GM12874 (cell line): ENCODE measurements at regions not wholly inside any gene's neighbourhood (a gene's known extent, or its start where the extent isn't known, plus 50 kb on each side); places are given as distances from the start of the nearest gene placed in this dataset.

Experiments
- TF ChIP-seq, protein P1 (sequence below): IDR thresholded peaks from 2 replicates; pipeline ENCODE4 v1.5.1; 2011; ENCODE audit warnings: low read depth, mild to moderate bottlenecking, control low read depth, low read length, moderate library complexity; ENCODE audit not compliant: insufficient read depth

DNA sequence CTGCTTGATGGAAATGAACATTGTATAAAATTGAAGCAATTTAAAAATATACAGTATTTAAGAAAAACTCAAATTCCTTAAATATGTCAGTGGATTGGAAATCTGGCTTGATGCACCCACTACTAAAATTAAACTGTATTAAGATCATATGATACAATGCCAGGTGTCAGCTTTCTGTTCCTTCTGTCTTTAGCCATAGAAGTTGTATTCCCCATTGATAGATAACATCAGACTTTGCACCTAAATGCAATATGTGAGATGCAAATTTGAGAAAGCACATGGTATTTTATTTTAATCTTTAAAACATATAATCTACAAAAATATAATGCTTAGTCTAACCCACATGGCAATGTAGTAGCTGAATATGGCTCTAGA, 697.4 kb upstream of the WWC1 start:
- TF ChIP-seq, protein P1, sequence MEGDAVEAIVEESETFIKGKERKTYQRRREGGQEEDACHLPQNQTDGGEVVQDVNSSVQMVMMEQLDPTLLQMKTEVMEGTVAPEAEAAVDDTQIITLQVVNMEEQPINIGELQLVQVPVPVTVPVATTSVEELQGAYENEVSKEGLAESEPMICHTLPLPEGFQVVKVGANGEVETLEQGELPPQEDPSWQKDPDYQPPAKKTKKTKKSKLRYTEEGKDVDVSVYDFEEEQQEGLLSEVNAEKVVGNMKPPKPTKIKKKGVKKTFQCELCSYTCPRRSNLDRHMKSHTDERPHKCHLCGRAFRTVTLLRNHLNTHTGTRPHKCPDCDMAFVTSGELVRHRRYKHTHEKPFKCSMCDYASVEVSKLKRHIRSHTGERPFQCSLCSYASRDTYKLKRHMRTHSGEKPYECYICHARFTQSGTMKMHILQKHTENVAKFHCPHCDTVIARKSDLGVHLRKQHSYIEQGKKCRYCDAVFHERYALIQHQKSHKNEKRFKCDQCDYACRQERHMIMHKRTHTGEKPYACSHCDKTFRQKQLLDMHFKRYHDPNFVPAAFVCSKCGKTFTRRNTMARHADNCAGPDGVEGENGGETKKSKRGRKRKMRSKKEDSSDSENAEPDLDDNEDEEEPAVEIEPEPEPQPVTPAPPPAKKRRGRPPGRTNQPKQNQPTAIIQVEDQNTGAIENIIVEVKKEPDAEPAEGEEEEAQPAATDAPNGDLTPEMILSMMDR = no peak

DNA sequence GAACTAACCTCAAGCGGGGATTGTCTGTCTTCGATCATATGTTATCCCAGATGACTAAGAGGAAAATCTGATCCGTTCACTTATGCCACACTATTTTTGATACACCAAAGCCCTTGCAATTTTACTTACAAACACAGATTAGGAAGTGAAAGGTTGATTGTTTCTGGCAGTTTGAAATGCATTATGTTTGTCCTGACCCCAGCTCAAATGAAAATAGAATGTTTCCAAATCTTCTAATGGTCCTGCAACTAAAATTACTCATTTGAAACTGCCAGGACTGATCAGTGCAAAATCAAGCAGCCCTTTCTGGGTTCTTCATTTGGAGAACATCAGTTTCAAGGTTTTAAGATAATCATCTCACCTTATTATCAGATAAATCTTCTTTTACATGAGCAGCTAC, 696.7 kb upstream of the WWC1 start:
- TF ChIP-seq, protein P1 = no peak

DNA sequence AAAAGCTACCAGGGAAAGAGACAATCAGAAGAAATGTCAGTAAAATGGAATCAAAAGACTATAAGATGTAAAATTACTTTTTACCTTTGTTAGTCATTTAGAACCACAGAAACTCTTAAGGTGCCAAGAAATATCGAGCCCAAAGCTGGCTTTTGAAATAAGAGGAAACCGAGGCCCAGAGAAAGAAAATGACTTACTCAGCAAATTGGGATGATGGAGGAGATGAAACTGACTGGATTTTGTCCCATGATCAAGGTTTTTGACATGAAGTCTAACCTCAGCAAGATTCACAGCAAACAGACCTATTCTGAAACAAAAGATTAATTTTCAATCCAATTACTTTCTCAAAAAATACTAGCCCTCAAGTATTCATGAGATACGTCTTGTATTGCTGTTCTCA, 696.2 kb upstream of the WWC1 start:
- TF ChIP-seq, protein P1 = no peak

DNA sequence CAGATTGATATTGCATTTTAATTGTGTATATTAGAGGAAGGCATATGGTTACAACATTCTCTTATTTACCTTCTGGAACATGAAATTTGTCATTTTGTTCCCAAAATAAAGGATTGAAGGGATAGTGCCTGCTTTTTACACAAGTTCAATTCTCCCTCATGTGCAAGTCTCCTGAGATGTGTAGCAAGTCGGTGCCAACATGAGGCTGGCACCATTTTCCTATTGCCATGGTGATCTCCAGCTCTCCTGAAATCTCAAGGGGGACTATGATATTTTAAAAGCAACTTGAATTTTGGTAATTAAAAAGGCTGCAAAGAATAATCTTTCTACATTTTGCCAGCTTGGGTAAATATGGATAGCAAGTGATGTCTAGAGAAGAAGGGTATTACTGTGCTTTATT, 693.3 kb upstream of the WWC1 start:
- TF ChIP-seq, protein P1 = no peak

DNA sequence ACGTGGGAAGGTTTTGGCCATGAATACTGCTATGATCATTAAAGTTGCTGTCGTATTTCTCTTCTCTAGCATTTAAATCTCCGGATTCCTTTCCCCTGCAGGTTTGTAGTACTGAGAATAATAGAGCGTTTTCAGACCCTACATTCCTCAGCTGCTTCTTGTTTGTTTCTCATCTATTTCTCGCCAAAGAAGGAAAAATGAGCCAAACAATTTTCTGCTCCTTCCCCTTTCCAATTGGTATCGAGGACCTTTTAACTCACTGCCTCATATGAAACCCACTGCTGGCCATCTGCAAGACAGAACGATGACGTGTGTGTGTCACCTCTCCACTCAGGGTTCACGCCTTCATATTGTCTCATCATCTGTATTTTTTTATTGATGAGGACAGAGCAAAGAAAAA, 689.4 kb upstream of the WWC1 start:
- TF ChIP-seq, protein P1 = no peak

DNA sequence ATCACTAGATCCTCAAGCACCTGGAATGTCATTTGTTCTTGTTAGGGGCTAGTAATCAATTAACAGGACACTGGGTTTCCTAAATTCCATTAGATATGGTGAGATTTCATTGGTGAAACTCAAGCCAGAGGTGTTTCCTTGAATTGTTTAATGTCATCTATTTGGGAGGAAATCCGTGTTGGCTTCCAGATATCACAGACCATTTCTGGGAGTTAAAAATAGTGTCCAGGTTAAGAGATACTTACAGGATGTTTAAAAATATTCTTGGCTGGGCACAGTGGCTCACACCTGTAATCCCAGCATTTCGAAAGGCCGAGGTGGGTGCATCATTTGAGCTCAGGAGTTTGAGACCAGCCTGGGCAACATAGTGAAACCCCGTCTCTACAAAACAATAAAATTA, 688.3 kb upstream of the WWC1 start:
- TF ChIP-seq, protein P1 = no peak

DNA sequence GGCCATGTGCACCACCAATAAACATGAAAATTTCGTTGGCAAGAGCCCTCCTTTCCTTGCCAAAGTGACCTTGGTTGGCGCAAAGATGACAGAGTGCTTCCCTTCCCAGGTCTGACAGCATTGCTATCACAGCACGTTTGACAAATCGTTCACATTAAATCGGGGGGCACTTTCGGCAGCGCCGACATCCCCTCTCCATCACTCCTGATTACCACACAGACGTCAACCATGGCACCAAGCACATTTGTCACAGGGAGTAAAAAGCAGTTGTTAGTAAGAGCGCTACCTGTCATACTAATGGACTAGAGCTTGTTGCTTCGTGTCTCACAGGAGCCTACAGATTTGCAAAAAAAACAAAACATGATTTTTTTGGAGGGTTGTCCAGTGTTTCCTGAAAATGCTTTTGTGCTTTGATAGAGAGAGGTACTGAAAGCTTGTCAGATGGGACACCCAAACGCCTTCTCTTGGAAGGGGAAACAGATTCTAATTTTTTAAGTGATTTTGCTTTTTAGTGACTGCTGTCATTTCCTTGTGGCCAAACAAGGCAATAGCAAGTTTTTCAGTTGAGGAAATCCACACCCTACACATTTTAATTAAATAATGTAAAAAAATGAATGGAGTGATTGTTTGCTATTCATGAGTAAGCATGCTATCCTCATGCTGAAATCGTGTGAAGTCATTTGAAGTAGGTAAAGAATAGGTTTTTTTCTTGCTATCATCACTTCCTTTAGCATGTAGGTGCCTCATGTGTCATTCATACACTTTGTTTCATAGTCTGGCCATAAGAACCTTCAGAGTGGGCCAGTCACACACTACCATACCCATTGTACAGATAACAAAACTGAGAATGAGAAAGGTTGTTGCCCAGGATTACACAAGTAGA, 682.8 kb upstream of the WWC1 start:
- TF ChIP-seq, protein P1 = no peak
